ENCODE measurements at regions not wholly inside any gene's neighbourhood (a gene's known extent, or its start where the extent isn't known, plus 50 kb on each side); places are given as distances from the start of the nearest gene placed in this dataset.

GRCh38 chr19:32291876-32292275, 53.5 kb upstream of the ZNF507 start:
- ATAC-seq = no peak
- TF ChIP-seq CSDC2 (CRISPR knock-in tag; IDR thresholded peaks at IDR 0.05) (no peak), TOX (CRISPR knock-in tag; IDR thresholded peaks at IDR 0.05; ENCODE audit: borderline replicate concordance) (no peak), ARNTL (CRISPR knock-in tag; IDR thresholded peaks at IDR 0.05; ENCODE audit: borderline replicate concordance, low read depth) (no peak), CREB5 (CRISPR knock-in tag; IDR thresholded peaks at IDR 0.05; ENCODE audit: low read depth) (no peak), PPARA (CRISPR knock-in tag; IDR thresholded peaks at IDR 0.05; ENCODE audit: borderline replicate concordance) (no peak), ESRRG (CRISPR knock-in tag; IDR thresholded peaks at IDR 0.05) (no peak), ZC3H10 (CRISPR knock-in tag; IDR thresholded peaks at IDR 0.05) (no peak), RARB (CRISPR knock-in tag; IDR thresholded peaks at IDR 0.05) (no peak), POU6F1 (CRISPR knock-in tag; IDR thresholded peaks at IDR 0.05; ENCODE audit: borderline replicate concordance, low read depth) (no peak), ISL1 (CRISPR knock-in tag; IDR thresholded peaks at IDR 0.05) (no peak), ZFP3 (CRISPR knock-in tag; IDR thresholded peaks at IDR 0.05) (no peak), ZNF8 (CRISPR knock-in tag; IDR thresholded peaks at IDR 0.05) (no peak), ZNF70 (CRISPR knock-in tag; IDR thresholded peaks at IDR 0.05) (no peak), ZNF565 (CRISPR knock-in tag; conservative IDR thresholded peaks at IDR 0.05; ENCODE audit: low read depth) (no peak), CSRNP3 (CRISPR knock-in tag; IDR thresholded peaks at IDR 0.05) (no peak)

GRCh38 chr19:32294871-32295438, 50.5 kb upstream of the ZNF507 start:
- TF ChIP-seq ZNF70 (CRISPR knock-in tag; IDR thresholded peaks at IDR 0.05) (no peak), GLIS3 (CRISPR knock-in tag; IDR thresholded peaks at IDR 0.05) (no peak), PATZ1 (CRISPR knock-in tag; IDR thresholded peaks at IDR 0.05; ENCODE audit: borderline replicate concordance) (no peak), CSDC2 (CRISPR knock-in tag; IDR thresholded peaks at IDR 0.05) (no peak)
- no peak for ATAC-seq
